Fibroblast of the aortic adventitia (primary cell): ENCODE measurements at regions not wholly inside any gene's neighbourhood (a gene's known extent, or its start where the extent isn't known, plus 50 kb on each side); places are given as distances from the start of the nearest gene placed in this dataset.
A peak's percentile ranks its signal among the peaks of the same experiment; 100 is the strongest.
"Not testable (repeated sequence)": the region's sequence is repeated elsewhere in the genome, so short reads cannot be mapped to it uniquely, and the experiment has no call there.

Experiments used
- DNase-seq: peaks from one replicate; pipeline ENCODE4 v3.0.0-alpha.2; 2010; ENCODE audit warnings: low read depth
- H3K4me3 ChIP-seq: 2 replicates; pipeline ENCODE4 v1.5.1; 2011; ENCODE audit warnings: low read depth, mild to moderate bottlenecking, control low read depth, low read length, moderate library complexity
- TF ChIP-seq, protein P1 (sequence below): IDR thresholded peaks from 2 replicates; pipeline ENCODE4 v1.5.1; 2011; ENCODE audit warnings: mild to moderate bottlenecking, low read length, control low read depth, inconsistent platforms; ENCODE audit not compliant: insufficient read depth

GRCh38 chr11:134941936-134942600 lies 530.0 kb upstream of the B3GAT1 start:
- H3K4me3 ChIP-seq, DNase-seq: not testable (repeated sequence)
- TF ChIP-seq, protein P1, sequence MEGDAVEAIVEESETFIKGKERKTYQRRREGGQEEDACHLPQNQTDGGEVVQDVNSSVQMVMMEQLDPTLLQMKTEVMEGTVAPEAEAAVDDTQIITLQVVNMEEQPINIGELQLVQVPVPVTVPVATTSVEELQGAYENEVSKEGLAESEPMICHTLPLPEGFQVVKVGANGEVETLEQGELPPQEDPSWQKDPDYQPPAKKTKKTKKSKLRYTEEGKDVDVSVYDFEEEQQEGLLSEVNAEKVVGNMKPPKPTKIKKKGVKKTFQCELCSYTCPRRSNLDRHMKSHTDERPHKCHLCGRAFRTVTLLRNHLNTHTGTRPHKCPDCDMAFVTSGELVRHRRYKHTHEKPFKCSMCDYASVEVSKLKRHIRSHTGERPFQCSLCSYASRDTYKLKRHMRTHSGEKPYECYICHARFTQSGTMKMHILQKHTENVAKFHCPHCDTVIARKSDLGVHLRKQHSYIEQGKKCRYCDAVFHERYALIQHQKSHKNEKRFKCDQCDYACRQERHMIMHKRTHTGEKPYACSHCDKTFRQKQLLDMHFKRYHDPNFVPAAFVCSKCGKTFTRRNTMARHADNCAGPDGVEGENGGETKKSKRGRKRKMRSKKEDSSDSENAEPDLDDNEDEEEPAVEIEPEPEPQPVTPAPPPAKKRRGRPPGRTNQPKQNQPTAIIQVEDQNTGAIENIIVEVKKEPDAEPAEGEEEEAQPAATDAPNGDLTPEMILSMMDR = peak; percentile 7

DNA sequence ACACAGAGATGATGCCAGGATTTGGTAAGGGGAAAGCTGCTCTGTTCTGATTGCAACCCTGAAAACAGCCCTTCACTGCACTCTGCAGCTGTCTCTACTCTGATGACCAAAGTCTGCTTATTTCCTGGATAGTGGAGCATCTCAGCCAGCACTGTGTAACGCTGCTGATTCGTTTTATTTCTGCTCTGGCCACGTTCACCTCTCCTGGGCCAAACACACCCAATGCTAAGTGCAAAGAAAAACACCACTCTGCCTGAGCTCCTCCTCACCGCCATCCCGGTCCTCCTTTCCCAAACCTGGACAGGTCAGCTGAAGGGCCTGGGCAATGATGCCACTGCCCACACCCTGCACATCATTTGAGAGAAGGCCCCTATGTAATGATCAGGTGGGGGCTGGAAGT lies 529.3 kb upstream of the B3GAT1 start:
- DNase-seq = no peak
- TF ChIP-seq, protein P1 = no peak
- H3K4me3 ChIP-seq = no peak overlapping the region

DNA sequence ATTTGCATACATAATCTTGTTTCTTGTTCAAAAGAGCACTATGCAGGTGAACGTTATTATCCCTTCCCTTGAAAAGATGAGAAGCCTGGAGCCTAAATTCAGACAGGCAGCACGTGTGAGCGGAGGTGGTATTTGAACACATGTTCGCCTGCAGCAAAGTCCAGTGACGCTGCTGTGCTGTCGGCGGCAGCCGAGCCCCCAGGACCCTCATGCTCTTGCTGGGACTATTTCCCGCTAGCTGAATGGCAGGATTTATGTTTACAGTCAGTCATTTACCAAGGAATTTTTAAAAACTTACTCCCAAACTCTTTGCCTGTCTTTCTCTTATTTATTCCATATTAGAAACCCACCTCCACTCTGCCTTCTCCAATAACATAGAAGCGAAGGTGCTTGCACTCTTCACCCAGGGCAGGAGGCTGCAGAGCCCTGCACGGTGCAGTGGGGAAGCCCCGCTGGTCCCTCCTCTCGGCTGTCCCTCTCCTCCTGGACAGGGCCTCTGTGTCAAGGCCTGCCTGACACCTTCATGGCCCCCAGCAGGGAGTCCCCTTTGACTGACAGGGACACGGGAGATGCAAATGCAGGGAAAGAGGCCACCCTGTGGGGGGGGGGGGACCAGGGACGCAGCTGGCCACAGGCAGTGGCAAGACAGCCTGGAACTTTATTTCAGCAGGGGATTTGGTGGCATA lies 528.5 kb upstream of the B3GAT1 start:
- no peak overlapping the region for H3K4me3 ChIP-seq
- TF ChIP-seq, protein P1 = no peak

DNA sequence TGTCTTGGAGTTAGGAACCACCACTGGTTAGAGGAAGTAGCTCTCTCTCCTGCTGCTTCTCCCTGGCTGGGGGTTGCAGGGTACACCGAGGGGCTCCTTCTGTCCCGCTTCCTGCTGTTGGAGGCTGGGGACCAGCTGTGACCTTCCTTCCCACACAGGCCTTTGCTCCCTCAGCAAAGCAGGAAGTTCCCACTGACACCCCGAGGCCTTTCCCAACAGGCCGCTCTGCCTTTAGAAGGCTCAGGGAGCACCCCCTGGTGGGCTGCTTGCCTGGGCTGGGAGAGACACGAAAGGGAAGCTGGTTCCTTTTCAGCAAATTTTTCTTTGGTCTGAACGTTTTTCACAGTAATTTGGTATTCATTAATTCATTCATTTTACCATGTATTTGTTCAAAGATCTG lies 527.9 kb upstream of the B3GAT1 start:
- no peak for DNase-seq
- TF ChIP-seq, protein P1 = no peak
- H3K4me3 ChIP-seq = no peak overlapping the region

More for the DNA sequence above, 528.5 kb upstream of the B3GAT1 start:
- no peak for DNase-seq

DNA sequence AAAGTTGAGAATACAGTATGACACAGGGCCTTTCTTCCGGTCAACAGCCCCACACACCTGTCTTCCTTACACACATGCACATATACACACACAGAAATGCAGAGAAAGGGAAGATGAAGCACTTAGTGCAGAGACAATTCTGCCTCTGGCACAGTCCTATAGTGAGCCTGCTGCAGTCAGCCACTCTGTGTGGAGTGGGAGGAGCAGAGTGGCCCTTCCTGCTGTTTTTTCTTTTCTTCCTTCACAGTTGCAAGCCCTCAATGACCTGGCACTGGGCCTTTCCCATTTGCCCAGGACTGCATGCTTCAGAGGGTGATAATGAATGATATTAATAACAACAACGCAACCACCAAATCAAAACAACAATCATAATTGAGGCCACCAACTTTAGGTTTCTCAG lies 527.0 kb upstream of the B3GAT1 start:
- no peak overlapping the region for H3K4me3 ChIP-seq
- no peak for DNase-seq
- TF ChIP-seq, protein P1 = no peak

GRCh38 chr11:134938212-134938611 lies 526.2 kb upstream of the B3GAT1 start:
- no peak for DNase-seq
- H3K4me3 ChIP-seq = no peak overlapping the region

DNA sequence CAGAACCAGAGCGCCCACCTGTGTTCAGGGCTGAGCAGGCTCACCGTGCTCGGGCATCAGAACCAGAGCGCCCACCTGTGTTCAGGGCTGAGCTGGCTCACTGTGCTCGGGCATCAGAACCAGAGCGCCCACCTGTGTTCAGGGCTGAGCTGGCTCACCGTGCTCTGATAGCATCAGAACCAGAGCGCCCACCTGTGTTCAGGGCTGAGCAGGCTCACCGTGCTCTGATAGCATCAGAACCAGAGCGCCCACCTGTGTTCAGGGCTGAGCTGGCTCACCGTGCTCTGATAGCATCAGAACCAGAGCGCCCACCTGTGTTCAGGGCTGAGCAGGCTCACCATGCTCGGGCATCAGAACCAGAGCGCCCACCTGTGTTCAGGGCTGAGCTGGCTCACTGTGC lies 525.2 kb upstream of the B3GAT1 start:
- H3K4me3 ChIP-seq, DNase-seq: not testable (repeated sequence)

More at GRCh38 chr11:134938212-134938611, 526.2 kb upstream of the B3GAT1 start:
- TF ChIP-seq, protein P1 = no peak
